K562 (cell line): ENCODE measurements at regions not wholly inside any gene's neighbourhood (a gene's known extent, or its start where the extent isn't known, plus 50 kb on each side); places are given as distances from the start of the nearest gene placed in this dataset.

Source experiments
- ATAC-seq: fragments of 200-7000 bp; cut with Tn5 transposase; 3 replicates; pipeline ENCODE4 v1.9.1; 2020; ENCODE audit warnings: moderate library complexity
- BruUV-seq: library from RNA; stranded (reverse); fragments of 400-500 nt; replicated peaks from 2 replicates; lab custom pipeline; 2021; lab: Mats Ljungman, UMichigan
- CTCF ChIA-PET: fragments of 300-600 bp; formaldehyde crosslinking; extraction: SDS; loops from one replicate; lab custom pipeline; 2021; ENCODE audit warnings: low intra/inter-chr PET ratio; lab: Yijun Ruan, JAX
- POLR2A ChIA-PET: fragments of 300-600, 350-650 bp; sonication (Branson Sonifier 250); formaldehyde crosslinking; extraction: SDS; loops from one replicate; lab custom pipeline; 2021; ENCODE audit warnings: antibody characterized with exemption, inconsistent platforms; lab: Yijun Ruan, JAX
- DNase-seq, 4 experiments: peaks; one replicate each; pipeline versions ENCODE4 v3.0.0 to v3.0.0-alpha.2; 2011 to 2018; ENCODE audit warnings: low spot score in 3 of 4, mixed read lengths in 3 of 4; ENCODE audit errors: extremely low read depth in 1 of 4
- FAIRE-seq: peaks from 2 replicates; lab custom pipeline; 2011; peaks lifted over from hg19 to GRCh38; lab: Jason Lieb, UNC
- H2AFZ ChIP-seq: 2 replicates; pipeline ENCODE4 v1.6.0; 2011; ENCODE audit warnings: low read depth, low read length, control low read depth, inconsistent platforms
- H3K27ac ChIP-seq: fragments of 200-600 bp; 3 replicates; pipeline ENCODE4 v1.8.0; 2011; ENCODE audit warnings: low read depth, mild to moderate bottlenecking, control low read depth, inconsistent platforms, low read length, moderate library complexity, mixed read lengths; ENCODE audit errors: extremely low read depth
- H3K27me3 ChIP-seq, 2 experiments: fragments of 300-600 bp in 1 of 2; 2 replicates in 1 of 2; 3 replicates in 1 of 2; pipeline versions ENCODE4 v1.6.0 to v1.8.0; 2011; ENCODE audit warnings: inconsistent platforms in 2 of 2, low read length in 2 of 2, mild to moderate bottlenecking in 1 of 2, mixed read lengths in 1 of 2, moderate library complexity in 1 of 2; ENCODE audit not compliant: control insufficient read depth in 2 of 2, insufficient read depth in 2 of 2
- H3K36me3 ChIP-seq: fragments of 300-600 bp; 3 replicates; pipeline ENCODE4 v1.8.0; 2011; ENCODE audit warnings: mild to moderate bottlenecking, low read length, inconsistent platforms; ENCODE audit not compliant: control insufficient read depth, insufficient read depth
- H3K4me1 ChIP-seq, 2 experiments: fragments of 200-600 bp in 1 of 2; replicated peaks in 1 of 2; 2 replicates in 1 of 2; 3 replicates in 1 of 2; pipeline versions ENCODE4 v1.5.1 to v1.8.0; 2011; ENCODE audit warnings: inconsistent platforms in 2 of 2, low read length in 2 of 2, mild to moderate bottlenecking in 1 of 2, mixed read lengths in 1 of 2, moderate library complexity in 1 of 2; ENCODE audit not compliant: control insufficient read depth in 2 of 2, insufficient read depth in 2 of 2
- H3K4me2 ChIP-seq: 2 replicates; pipeline ENCODE4 v1.6.1; 2011; ENCODE audit warnings: low read length, control low read depth, inconsistent platforms, mixed read lengths; ENCODE audit not compliant: insufficient read depth
- H3K4me3 ChIP-seq: fragments of 200-600 bp; sonication (generic), shearing (Covaris generic); 2 replicates; pipeline ENCODE4 v1.5.1; 2016; ENCODE audit warnings: control low read depth, inconsistent platforms
- H3K79me2 ChIP-seq: fragments of 200-600 bp; 3 replicates; pipeline ENCODE4 v1.8.0; 2011; ENCODE audit warnings: low read length, inconsistent platforms; ENCODE audit not compliant: control insufficient read depth, insufficient read depth
- H3K9ac ChIP-seq, 2 experiments: 2 replicates each; pipeline versions ENCODE4 v1.6.0 to v1.6.1; 2011; ENCODE audit warnings: low read depth in 2 of 2, low read length in 2 of 2, control low read depth in 1 of 2, inconsistent platforms in 1 of 2, mild to moderate bottlenecking in 1 of 2, mixed read lengths in 1 of 2; ENCODE audit not compliant: insufficient read depth in 1 of 2
- H3K9me1 ChIP-seq: one replicate; pipeline ENCODE4 v1.6.0; 2011; ENCODE audit warnings: inconsistent platforms, mild to moderate bottlenecking, low read length, moderate library complexity; ENCODE audit not compliant: control insufficient read depth, insufficient read depth
- H3K9me3 ChIP-seq: replicated peaks from 2 replicates; pipeline ENCODE4 v1.5.1; 2011; ENCODE audit warnings: low read depth, low read length, inconsistent platforms; ENCODE audit not compliant: control insufficient read depth, insufficient read depth
- H4K20me1 ChIP-seq: replicated peaks from 2 replicates; pipeline ENCODE4 v1.6.1; 2011; ENCODE audit warnings: low read length, inconsistent platforms, mixed read lengths; ENCODE audit not compliant: control insufficient read depth, insufficient read depth
- HNRNPK ChIP-seq: fragments of 200-400 bp; formaldehyde crosslinking; IDR thresholded peaks from one replicate; pipeline ENCODE4 v1.6.1; 2018; ENCODE audit warnings: mild to moderate bottlenecking, low read depth, low read length; ENCODE audit not compliant: poor library complexity, severe bottlenecking
- JUNB ChIP-seq: fragments of 450-650 bp; formaldehyde crosslinking; conservative IDR thresholded peaks from 2 replicates; pipeline ENCODE4 v1.4.0; 2020; ENCODE audit warnings: mild to moderate bottlenecking
- NBN ChIP-seq: fragments of 450-650 bp; IDR thresholded peaks from 2 replicates; pipeline ENCODE4 v1.6.1; 2016; ENCODE audit warnings: low read depth, mild to moderate bottlenecking
- NR2C2 ChIP-seq, 2 experiments: fragments of 200-800 bp in 1 of 2; sonication (Bioruptor generic) in 1 of 2; sonication (generic) in 1 of 2; formaldehyde crosslinking in 1 of 2; IDR thresholded peaks; 2 replicates each; pipeline versions ENCODE4 v1.6.1 to v1.8.0; 2016 to 2022; ENCODE audit warnings: mild to moderate bottlenecking in 1 of 2, missing compliant biosample characterization in 1 of 2, missing genetic modification characterization in 1 of 2, missing genetic modification reagents in 1 of 2
- POLR2B ChIP-seq: fragments of 450-650 bp; IDR thresholded peaks from 2 replicates; pipeline ENCODE4 v1.6.1; 2018; ENCODE audit warnings: low read depth; ENCODE audit not compliant: partially characterized antibody
- ZNF311 ChIP-seq: fragments of 250-450 bp; sonication (Bioruptor Pico); IDR thresholded peaks from 2 replicates; pipeline ENCODE4 v1.4.0; 2020; ENCODE audit warnings: mild to moderate bottlenecking, moderate library complexity
- ZNF75A ChIP-seq: fragments of 450-650 bp; formaldehyde crosslinking; IDR thresholded peaks from 2 replicates; pipeline ENCODE4 v1.4.0; 2020; ENCODE audit warnings: mild to moderate bottlenecking
- ZNF79 ChIP-seq: fragments of 250-450 bp; sonication (Bioruptor Pico); IDR thresholded peaks from 2 replicates; pipeline ENCODE4 v1.4.0; 2020; ENCODE audit warnings: low read depth, mild to moderate bottlenecking, moderate library complexity
- WGBS: fragments of 100-300 bp; shearing (Covaris generic); methylation state at CpG from one replicate; pipeline ENCODE4 v1.1.6; 2016; ENCODE audit warnings: low coverage, mixed read lengths; ENCODE audit not compliant: insufficient coverage; ENCODE audit errors: missing lambda C conversion rate; 5-methylcytosine and 5-hydroxymethylcytosine counted together
- in situ Hi-C: fragments of 300-500 bp; cut with MboI; formaldehyde crosslinking; loops from 4 replicates; pipeline ENCODE4 v1.15.0; 2018; ENCODE audit warnings: inconsistent platforms, mixed read lengths
- intact Hi-C: fragments of 100-400 bp; cut with micrococcal nuclease; formaldehyde crosslinking; loops from 2 replicates; pipeline ENCODE4 v1.14.2; 2022

DNA sequence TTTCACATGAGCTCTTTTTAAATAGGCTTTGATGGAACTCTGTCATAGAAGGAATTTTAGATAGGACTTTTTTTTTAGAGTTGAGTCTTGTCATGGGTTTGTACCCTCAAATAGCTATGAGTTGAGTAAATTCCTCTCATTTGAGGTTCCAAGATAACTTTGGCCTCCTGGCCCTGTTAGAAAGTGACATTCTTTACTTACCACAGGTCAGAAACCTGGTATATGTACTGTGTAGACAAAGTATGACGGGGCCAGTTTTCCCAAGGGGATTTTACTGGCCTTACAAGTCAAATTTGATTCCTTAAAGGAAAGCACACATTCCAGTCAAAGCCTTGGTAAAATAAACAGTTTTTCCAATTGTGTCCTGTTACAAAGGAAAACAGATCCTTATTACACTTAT lies 729.3 kb upstream of the LUZP2 start:
- ChIA-PET CTCF (no interaction called here), POLR2A (no interaction called here)
- TF ChIP-seq JUNB (CRISPR knock-in tag) (no peak), NR2C2 (CRISPR knock-in tag; IDR thresholded peaks at IDR 0.05) (no peak), NR2C2 (tag; IDR thresholded peaks at IDR 0.05) (no peak), ZNF79 (CRISPR knock-in tag) (no peak), HNRNPK (no peak), POLR2B (no peak), NBN (no peak), ZNF311 (no peak), ZNF75A (CRISPR knock-in tag) (no peak)
- H3K36me3 ChIP-seq: no peaks in the 10 kb centered on the region
- in situ Hi-C loops (no loop called here), intact Hi-C loops (no loop called here)
- 0% methylated on average over 1 of the region's 1 CpG for WGBS
- H3K9me3 ChIP-seq: no peaks in the 10 kb centered on the region
- ATAC-seq (no peak), DNase-seq (no peak), FAIRE-seq (no peak)
- H3K27me3 ChIP-seq: no peaks in the 10 kb centered on the region
- H3K27ac ChIP-seq: no peak overlapping the region
- H3K79me2 ChIP-seq: no peaks in the 10 kb centered on the region
- no peak overlapping the region for H2AFZ ChIP-seq
- BruUV-seq: no TSS peak
- no peak overlapping the region for H3K4me3 ChIP-seq
- no peak overlapping the region for H3K4me2 ChIP-seq
- H4K20me1 ChIP-seq: no peaks in the 10 kb centered on the region
- no peaks in the 10 kb centered on the region for H3K4me1 ChIP-seq
- no peak overlapping the region for H3K9ac ChIP-seq
- H3K9me1 ChIP-seq: no peaks in the 10 kb centered on the region
